Stimulated activated naive CD8-positive, alpha-beta T cell treated with anti-CD3 and anti-CD28 coated beads, Interleukin-15, amount 100 ng/mL, for 72 hours (primary cell): ENCODE measurements at regions not wholly inside any gene's neighbourhood (a gene's known extent, or its start where the extent isn't known, plus 50 kb on each side); places are given as distances from the start of the nearest gene placed in this dataset.
A peak's percentile ranks its signal among the peaks of the same experiment; 100 is the strongest.

Experiments used
- ATAC-seq: fragments of 150-1000 bp; cut with Tn5 transposase; 2 replicates; pipeline ENCODE4 v1.10.0; 2021; ENCODE audit warnings: mild to moderate bottlenecking, moderate library complexity
- DNase-seq, 2 donors: peaks; one replicate each; pipeline ENCODE4 v3.0.0; 2021 to 2022
- H3K27ac Mint-ChIP-seq, 2 donors: one replicate each; pipeline ENCODE4 v1.8.0; 2022; ENCODE audit warnings: mild to moderate bottlenecking in 2 of 2, mixed read lengths in 2 of 2, moderate library complexity in 2 of 2
- H3K27me3 Mint-ChIP-seq: one replicate; pipeline ENCODE4 v1.8.0; 2022; ENCODE audit warnings: mixed read lengths
- H3K4me1 Mint-ChIP-seq: one replicate; pipeline ENCODE4 v1.8.0; 2022; ENCODE audit warnings: mild to moderate bottlenecking, mixed read lengths
- H3K4me3 Mint-ChIP-seq, 2 donors: one replicate each; pipeline ENCODE4 v1.8.0; 2022; ENCODE audit warnings: mild to moderate bottlenecking in 2 of 2, mixed read lengths in 2 of 2, moderate library complexity in 1 of 2
- H3K9me3 Mint-ChIP-seq, 2 donors: one replicate each; pipeline ENCODE4 v1.8.0; 2022; ENCODE audit warnings: mixed read lengths in 2 of 2

- Mint-ChIP-seq H3K9me3 (no peaks in the 10 kb centered on the region), H3K4me3 (no peak overlapping the region), H3K4me1 (no peaks in the 10 kb centered on the region), H3K27ac (no peak overlapping the region), H3K27me3 (no peaks in the 10 kb centered on the region)
- DNase-seq (no peak), ATAC-seq (no peak)
Measured at GRCh38 chr3:167958141-167958540, 137.6 kb downstream of the GOLIM4 start.

GRCh38 chr3:167952969-167953368 lies 142.8 kb downstream of the GOLIM4 start:
- no peaks in the 10 kb centered on the region for H3K9me3 Mint-ChIP-seq
- H3K27me3 Mint-ChIP-seq = no peaks in the 10 kb centered on the region
- ATAC-seq = no peak
- H3K4me3 Mint-ChIP-seq = no peak overlapping the region
- H3K4me1 Mint-ChIP-seq = no peaks in the 10 kb centered on the region
- no peak for DNase-seq
- no peak overlapping the region for H3K27ac Mint-ChIP-seq

GRCh38 chr3:167950212-167950611 lies 145.5 kb downstream of the GOLIM4 start:
- Mint-ChIP-seq H3K27me3 (peaks cover 8% of the 10 kb centered on the region), H3K4me1 (no peaks in the 10 kb centered on the region), H3K9me3 (peaks cover 0 to 5% of the 10 kb centered on the region in 2 donors), H3K27ac (no peak overlapping the region), H3K4me3 (no peak overlapping the region)
- no peak for DNase-seq
- no peak for ATAC-seq

GRCh38 chr3:167941234-167941995 lies 154.3 kb downstream of the GOLIM4 start:
- H3K4me3 Mint-ChIP-seq = no peak overlapping the region
- H3K27ac Mint-ChIP-seq = no peak overlapping the region
- ATAC-seq = no peak
- H3K9me3 Mint-ChIP-seq = no peaks in the 10 kb centered on the region
- no peak for DNase-seq
- peaks cover 30% of the 10 kb centered on the region for H3K27me3 Mint-ChIP-seq
- H3K4me1 Mint-ChIP-seq = peaks cover 6% of the 10 kb centered on the region

GRCh38 chr3:167940241-167940640 lies 155.5 kb downstream of the GOLIM4 start:
- ATAC-seq (no peak), DNase-seq (no peak)
- Mint-ChIP-seq H3K4me1 (peaks cover 6% of the 10 kb centered on the region), H3K27me3 (peaks cover 30% of the 10 kb centered on the region), H3K27ac (no peak overlapping the region), H3K4me3 (no peak overlapping the region), H3K9me3 (no peaks in the 10 kb centered on the region)

- no peak overlapping the region for H3K4me3 Mint-ChIP-seq
- H3K27ac Mint-ChIP-seq = no peak overlapping the region
- no peak for DNase-seq
- H3K4me1 Mint-ChIP-seq = peaks cover 6% of the 10 kb centered on the region
- no peak for ATAC-seq
- H3K9me3 Mint-ChIP-seq = no peaks in the 10 kb centered on the region
- H3K27me3 Mint-ChIP-seq = peaks cover 23% of the 10 kb centered on the region
Measured at GRCh38 chr3:167938516-167938915, 157.2 kb downstream of the GOLIM4 start.

GRCh38 chr3:167936019-167936418 lies 159.7 kb downstream of the GOLIM4 start:
- ATAC-seq = no peak
- H3K27ac Mint-ChIP-seq = no peak overlapping the region
- peaks cover 11% of the 10 kb centered on the region for H3K27me3 Mint-ChIP-seq
- no peak overlapping the region for H3K4me3 Mint-ChIP-seq
- DNase-seq = no peak
- no peaks in the 10 kb centered on the region for H3K9me3 Mint-ChIP-seq
- H3K4me1 Mint-ChIP-seq = peaks cover 2% of the 10 kb centered on the region

- no peaks in the 10 kb centered on the region for H3K27me3 Mint-ChIP-seq
- DNase-seq (no peak), ATAC-seq (peak; percentile 48)
- H3K27ac Mint-ChIP-seq = no peak overlapping the region
- H3K4me3 Mint-ChIP-seq = no peak overlapping the region
- no peaks in the 10 kb centered on the region for H3K9me3 Mint-ChIP-seq
- no peaks in the 10 kb centered on the region for H3K4me1 Mint-ChIP-seq
Measured at GRCh38 chr3:167930453-167930852, 165.3 kb downstream of the GOLIM4 start.

GRCh38 chr3:167929968-167930367 lies 165.8 kb downstream of the GOLIM4 start:
- no peak overlapping the region for H3K4me3 Mint-ChIP-seq
- DNase-seq (no peak), ATAC-seq (no peak)
- no peaks in the 10 kb centered on the region for H3K4me1 Mint-ChIP-seq
- peak overlapping the region in 1 of 2 donors; percentile 21 for H3K27ac Mint-ChIP-seq
- no peaks in the 10 kb centered on the region for H3K9me3 Mint-ChIP-seq
- H3K27me3 Mint-ChIP-seq = no peaks in the 10 kb centered on the region

GRCh38 chr3:167928381-167928780 lies 167.3 kb downstream of the GOLIM4 start:
- no peaks in the 10 kb centered on the region for H3K4me1 Mint-ChIP-seq
- DNase-seq (no peak), ATAC-seq (no peak)

GRCh38 chr3:167920747-167921146 lies 175.0 kb downstream of the GOLIM4 start:
- Mint-ChIP-seq H3K27ac (no peak overlapping the region), H3K9me3 (no peaks in the 10 kb centered on the region), H3K4me3 (no peak overlapping the region), H3K4me1 (no peaks in the 10 kb centered on the region), H3K27me3 (peaks cover 4% of the 10 kb centered on the region)
- no peak for DNase-seq
- no peak for ATAC-seq

More at GRCh38 chr3:167928381-167928780, 167.3 kb downstream of the GOLIM4 start:
- Mint-ChIP-seq H3K27ac (no peak overlapping the region), H3K4me3 (no peak overlapping the region), H3K27me3 (no peaks in the 10 kb centered on the region), H3K9me3 (no peaks in the 10 kb centered on the region)

GRCh38 chr3:167919590-167919989 lies 176.1 kb downstream of the GOLIM4 start:
- Mint-ChIP-seq H3K27ac (no peak overlapping the region), H3K27me3 (peaks cover 6% of the 10 kb centered on the region), H3K4me3 (no peak overlapping the region), H3K4me1 (no peaks in the 10 kb centered on the region), H3K9me3 (no peaks in the 10 kb centered on the region)
- no peak for ATAC-seq
- no peak for DNase-seq

GRCh38 chr3:167918686-167919085 lies 177.0 kb downstream of the GOLIM4 start:
- Mint-ChIP-seq H3K4me1 (no peaks in the 10 kb centered on the region), H3K27ac (no peak overlapping the region), H3K27me3 (peaks cover 6% of the 10 kb centered on the region), H3K9me3 (no peaks in the 10 kb centered on the region), H3K4me3 (no peak overlapping the region)
- ATAC-seq = no peak
- DNase-seq = no peak

- no peak for DNase-seq
- H3K4me1 Mint-ChIP-seq = no peaks in the 10 kb centered on the region
- H3K27me3 Mint-ChIP-seq = peaks cover 6% of the 10 kb centered on the region
- H3K27ac Mint-ChIP-seq = no peak overlapping the region
- H3K9me3 Mint-ChIP-seq = no peaks in the 10 kb centered on the region
- ATAC-seq = no peak
- H3K4me3 Mint-ChIP-seq = no peak overlapping the region
Measured at GRCh38 chr3:167918008-167918596, 177.6 kb downstream of the GOLIM4 start.

GRCh38 chr3:167913219-167913835 lies 177.8 kb downstream of the SERPINI1 start:
- no peaks in the 10 kb centered on the region for H3K9me3 Mint-ChIP-seq
- no peak for ATAC-seq
- no peak for DNase-seq
- peaks cover 17% of the 10 kb centered on the region for H3K27me3 Mint-ChIP-seq
- H3K4me1 Mint-ChIP-seq = no peaks in the 10 kb centered on the region
- no peak overlapping the region for H3K27ac Mint-ChIP-seq
- no peak overlapping the region for H3K4me3 Mint-ChIP-seq

- no peaks in the 10 kb centered on the region for H3K9me3 Mint-ChIP-seq
- ATAC-seq (no peak), DNase-seq (no peak)
- H3K4me1 Mint-ChIP-seq = no peaks in the 10 kb centered on the region
- H3K4me3 Mint-ChIP-seq = no peak overlapping the region
- H3K27me3 Mint-ChIP-seq = peaks cover 26% of the 10 kb centered on the region
- H3K27ac Mint-ChIP-seq = no peak overlapping the region
Measured at GRCh38 chr3:167909952-167910351, 174.4 kb downstream of the SERPINI1 start.
